Effector memory CD4-positive, alpha-beta T cell (primary cell): ENCODE measurements at regions not wholly inside any gene's neighbourhood (a gene's known extent, or its start where the extent isn't known, plus 50 kb on each side); places are given as distances from the start of the nearest gene placed in this dataset.

ENCODE experiments used
- DNase-seq, 3 donors: peaks; one replicate each; pipeline ENCODE4 v3.0.0-alpha.2; 2020
- H3K27ac ChIP-seq: 2 replicates; pipeline ENCODE4 v1.7.0; 2013; ENCODE audit warnings: mild to moderate bottlenecking, low read length, moderate library complexity; ENCODE audit not compliant: insufficient read depth, poor library complexity, severe bottlenecking
- H3K27me3 ChIP-seq: replicated peaks from 2 replicates; pipeline ENCODE4 v1.7.0; 2013; ENCODE audit warnings: mild to moderate bottlenecking, low read length; ENCODE audit not compliant: insufficient read depth, control insufficient read depth, poor library complexity, severe bottlenecking
- H3K36me3 ChIP-seq: 2 replicates; pipeline ENCODE4 v1.7.0; 2013; ENCODE audit warnings: mild to moderate bottlenecking, low read length, moderate library complexity; ENCODE audit not compliant: control insufficient read depth, insufficient read depth
- H3K4me1 ChIP-seq: 2 replicates; pipeline ENCODE4 v1.7.0; 2013; ENCODE audit warnings: low read length, mild to moderate bottlenecking; ENCODE audit not compliant: control insufficient read depth, insufficient read depth, poor library complexity, severe bottlenecking
- H3K4me3 ChIP-seq: 2 replicates; pipeline ENCODE4 v1.7.0; 2013; ENCODE audit warnings: low read length, low read depth, mild to moderate bottlenecking; ENCODE audit not compliant: insufficient read depth, poor library complexity, severe bottlenecking
- H3K9me3 ChIP-seq: 2 replicates; pipeline ENCODE4 v1.7.0; 2013; ENCODE audit warnings: mild to moderate bottlenecking, low read length, moderate library complexity; ENCODE audit not compliant: control insufficient read depth

GRCh38 chr13:94968757-94969086 is 256.4 kb upstream of the SOX21 start:
- H3K27ac ChIP-seq: no peak overlapping the region
- no peaks in the 10 kb centered on the region for H3K36me3 ChIP-seq
- no peak overlapping the region for H3K4me3 ChIP-seq
- peaks cover 13% of the 10 kb centered on the region for H3K27me3 ChIP-seq
- DNase-seq: no peak
- H3K9me3 ChIP-seq: no peaks in the 10 kb centered on the region
- peaks cover 5% of the 10 kb centered on the region for H3K4me1 ChIP-seq

GRCh38 chr13:94968040-94968756 is 255.9 kb upstream of the SOX21 start:
- Histone ChIP-seq H3K27ac (no peak overlapping the region), H3K36me3 (no peaks in the 10 kb centered on the region), H3K9me3 (no peaks in the 10 kb centered on the region), H3K27me3 (peaks cover 13% of the 10 kb centered on the region), H3K4me3 (no peak overlapping the region), H3K4me1 (peaks cover 5% of the 10 kb centered on the region)
- no peak for DNase-seq

GRCh38 chr13:94967183-94968039 is 255.1 kb upstream of the SOX21 start:
- Histone ChIP-seq H3K27ac (no peak overlapping the region), H3K9me3 (no peaks in the 10 kb centered on the region), H3K36me3 (no peaks in the 10 kb centered on the region), H3K4me3 (no peak overlapping the region), H3K27me3 (peaks cover 13% of the 10 kb centered on the region), H3K4me1 (peaks cover 5% of the 10 kb centered on the region)
- no peak for DNase-seq

GRCh38 chr13:94966422-94966955 is 254.1 kb upstream of the SOX21 start:
- H3K4me3 ChIP-seq: no peak overlapping the region
- peaks cover 13% of the 10 kb centered on the region for H3K27me3 ChIP-seq
- peaks cover 5% of the 10 kb centered on the region for H3K4me1 ChIP-seq
- H3K36me3 ChIP-seq: no peaks in the 10 kb centered on the region
- H3K9me3 ChIP-seq: no peaks in the 10 kb centered on the region
- H3K27ac ChIP-seq: no peak overlapping the region
- no peak for DNase-seq

- H3K27me3 ChIP-seq: no peaks in the 10 kb centered on the region
- H3K4me3 ChIP-seq: no peak overlapping the region
- no peaks in the 10 kb centered on the region for H3K9me3 ChIP-seq
- no peak overlapping the region for H3K27ac ChIP-seq
- DNase-seq: no peak
- no peaks in the 10 kb centered on the region for H3K4me1 ChIP-seq
- no peaks in the 10 kb centered on the region for H3K36me3 ChIP-seq
Measured at GRCh38 chr13:94959626-94960025, 247.3 kb upstream of the SOX21 start.

- Histone ChIP-seq H3K9me3 (no peaks in the 10 kb centered on the region), H3K27ac (no peak overlapping the region), H3K4me3 (no peak overlapping the region), H3K27me3 (no peaks in the 10 kb centered on the region), H3K36me3 (no peaks in the 10 kb centered on the region), H3K4me1 (no peaks in the 10 kb centered on the region)
- no peak for DNase-seq
Measured at GRCh38 chr13:94956417-94957110, 244.2 kb upstream of the SOX21 start.

GRCh38 chr13:94952787-94953186 is 240.4 kb upstream of the SOX21 start:
- Histone ChIP-seq H3K9me3 (no peaks in the 10 kb centered on the region), H3K4me1 (no peaks in the 10 kb centered on the region), H3K27ac (no peak overlapping the region), H3K4me3 (no peak overlapping the region), H3K27me3 (no peaks in the 10 kb centered on the region), H3K36me3 (no peaks in the 10 kb centered on the region)
- no peak for DNase-seq

- H3K36me3 ChIP-seq: no peaks in the 10 kb centered on the region
- H3K27me3 ChIP-seq: no peaks in the 10 kb centered on the region
- H3K27ac ChIP-seq: no peak overlapping the region
- no peaks in the 10 kb centered on the region for H3K9me3 ChIP-seq
- no peaks in the 10 kb centered on the region for H3K4me1 ChIP-seq
- no peak overlapping the region for H3K4me3 ChIP-seq
- DNase-seq: no peak
Measured at GRCh38 chr13:94950303-94950702, 238.0 kb upstream of the SOX21 start.

- H3K27me3 ChIP-seq: no peaks in the 10 kb centered on the region
- H3K4me3 ChIP-seq: no peak overlapping the region
- no peaks in the 10 kb centered on the region for H3K36me3 ChIP-seq
- no peak for DNase-seq
- H3K27ac ChIP-seq: no peak overlapping the region
- no peaks in the 10 kb centered on the region for H3K9me3 ChIP-seq
- H3K4me1 ChIP-seq: no peaks in the 10 kb centered on the region
Measured at GRCh38 chr13:94947965-94948371, 235.6 kb upstream of the SOX21 start.

GRCh38 chr13:94947392-94947791 is 235.0 kb upstream of the SOX21 start:
- Histone ChIP-seq H3K4me3 (no peak overlapping the region), H3K27ac (no peak overlapping the region), H3K9me3 (no peaks in the 10 kb centered on the region), H3K36me3 (no peaks in the 10 kb centered on the region), H3K27me3 (no peaks in the 10 kb centered on the region), H3K4me1 (no peaks in the 10 kb centered on the region)
- DNase-seq: no peak
